KMS-11 (cell line): ENCODE measurements at regions not wholly inside any gene's neighbourhood (a gene's known extent, or its start where the extent isn't known, plus 50 kb on each side); places are given as distances from the start of the nearest gene placed in this dataset.

Source experiments
- H2AFZ ChIP-seq: fragments of 200-600 bp; sonication (generic); 2 replicates; pipeline ENCODE4 v1.6.1; 2016; ENCODE audit warnings: antibody characterized with exemption, mixed run types, low read depth
- H3K27ac ChIP-seq: fragments of 200-600 bp; sonication (generic); 2 replicates; pipeline ENCODE4 v1.6.1; 2016; ENCODE audit warnings: mild to moderate bottlenecking, mixed run types
- H3K27me3 ChIP-seq: fragments of 200-600 bp; sonication (generic); 2 replicates; pipeline ENCODE4 v1.6.1; 2017; ENCODE audit warnings: mild to moderate bottlenecking, low read depth, mixed run types, moderate library complexity; ENCODE audit not compliant: insufficient read depth
- H3K36me3 ChIP-seq: fragments of 200-600 bp; sonication (generic); 2 replicates; pipeline ENCODE4 v1.6.1; 2017; ENCODE audit warnings: mild to moderate bottlenecking, mixed run types; ENCODE audit not compliant: insufficient read depth
- H3K4me1 ChIP-seq: fragments of 200-600 bp; sonication (generic); 2 replicates; pipeline ENCODE4 v1.6.1; 2016; ENCODE audit warnings: mild to moderate bottlenecking, low read depth, mixed run types; ENCODE audit not compliant: poor library complexity, severe bottlenecking
- H3K4me2 ChIP-seq: fragments of 200-600 bp; sonication (generic); 2 replicates; pipeline ENCODE4 v1.7.0; 2016; ENCODE audit warnings: mild to moderate bottlenecking, mixed run types
- H3K4me3 ChIP-seq: fragments of 200-600 bp; sonication (generic); IDR thresholded peaks from 2 replicates; pipeline ENCODE4 v1.6.1; 2017; ENCODE audit warnings: low read depth, low read length, mixed read lengths; ENCODE audit not compliant: insufficient read depth
- H3K79me2 ChIP-seq: fragments of 200-600 bp; sonication (generic); 2 replicates; pipeline ENCODE4 v1.6.1; 2016; ENCODE audit warnings: low read depth, mixed run types; ENCODE audit not compliant: insufficient read depth
- H3K9ac ChIP-seq: fragments of 200-600 bp; sonication (generic); 2 replicates; pipeline ENCODE4 v1.6.1; 2016; ENCODE audit warnings: mild to moderate bottlenecking, mixed run types
- H4K20me1 ChIP-seq: fragments of 200-600 bp; sonication (generic); 2 replicates; pipeline ENCODE4 v1.6.1; 2016; ENCODE audit warnings: mild to moderate bottlenecking, mixed run types; ENCODE audit not compliant: insufficient read depth
- TF ChIP-seq, protein P1 (sequence below): fragments of 200-600 bp; sonication (generic); conservative IDR thresholded peaks from 2 replicates; pipeline ENCODE4 v1.6.1; 2017; ENCODE audit warnings: low read depth, mild to moderate bottlenecking, antibody characterized with exemption, low read length, moderate library complexity, mixed read lengths

GRCh38 chr7:155401231-155401630, 56.7 kb upstream of the EN2 start:
- Histone ChIP-seq H3K27ac (no peak overlapping the region), H3K4me2 (no peak overlapping the region), H2AFZ (no peak overlapping the region), H3K36me3 (no peaks in the 10 kb centered on the region), H3K27me3 (peaks cover 71% of the 10 kb centered on the region), H3K4me1 (no peaks in the 10 kb centered on the region), H3K79me2 (no peaks in the 10 kb centered on the region), H4K20me1 (no peaks in the 10 kb centered on the region), H3K9ac (no peak overlapping the region), H3K4me3 (no peak overlapping the region)
- TF ChIP-seq, protein P1, sequence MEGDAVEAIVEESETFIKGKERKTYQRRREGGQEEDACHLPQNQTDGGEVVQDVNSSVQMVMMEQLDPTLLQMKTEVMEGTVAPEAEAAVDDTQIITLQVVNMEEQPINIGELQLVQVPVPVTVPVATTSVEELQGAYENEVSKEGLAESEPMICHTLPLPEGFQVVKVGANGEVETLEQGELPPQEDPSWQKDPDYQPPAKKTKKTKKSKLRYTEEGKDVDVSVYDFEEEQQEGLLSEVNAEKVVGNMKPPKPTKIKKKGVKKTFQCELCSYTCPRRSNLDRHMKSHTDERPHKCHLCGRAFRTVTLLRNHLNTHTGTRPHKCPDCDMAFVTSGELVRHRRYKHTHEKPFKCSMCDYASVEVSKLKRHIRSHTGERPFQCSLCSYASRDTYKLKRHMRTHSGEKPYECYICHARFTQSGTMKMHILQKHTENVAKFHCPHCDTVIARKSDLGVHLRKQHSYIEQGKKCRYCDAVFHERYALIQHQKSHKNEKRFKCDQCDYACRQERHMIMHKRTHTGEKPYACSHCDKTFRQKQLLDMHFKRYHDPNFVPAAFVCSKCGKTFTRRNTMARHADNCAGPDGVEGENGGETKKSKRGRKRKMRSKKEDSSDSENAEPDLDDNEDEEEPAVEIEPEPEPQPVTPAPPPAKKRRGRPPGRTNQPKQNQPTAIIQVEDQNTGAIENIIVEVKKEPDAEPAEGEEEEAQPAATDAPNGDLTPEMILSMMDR, result no peak

GRCh38 chr7:155401884-155402283, 56.0 kb upstream of the EN2 start:
- H4K20me1 ChIP-seq, result no peaks in the 10 kb centered on the region
- no peaks in the 10 kb centered on the region for H3K36me3 ChIP-seq

DNA sequence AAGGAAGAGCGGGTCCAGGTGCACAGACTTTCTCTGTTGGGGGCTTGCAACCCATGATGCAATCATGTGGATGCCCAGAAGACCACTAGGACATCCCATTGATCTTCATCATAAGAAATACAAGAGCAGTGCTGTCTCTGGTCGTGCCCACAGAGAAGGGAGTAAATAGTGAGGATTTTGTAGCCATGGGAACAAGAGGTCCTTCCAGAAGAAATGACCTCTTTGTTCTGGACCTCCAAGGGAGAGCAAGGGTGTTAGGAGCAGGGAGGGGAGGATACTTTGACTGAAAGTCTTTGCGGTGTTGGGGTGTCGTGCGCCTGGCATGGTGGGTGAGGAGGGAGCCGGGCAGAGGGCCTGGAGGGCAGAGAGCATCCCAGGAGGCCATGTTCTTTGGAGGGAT, 55.0 kb upstream of the EN2 start:
- H3K27ac ChIP-seq, result no peak overlapping the region
- H3K79me2 ChIP-seq, result no peaks in the 10 kb centered on the region
- TF ChIP-seq, protein P1, result no peak
- no peaks in the 10 kb centered on the region for H4K20me1 ChIP-seq
- peaks cover 60% of the 10 kb centered on the region for H3K27me3 ChIP-seq
- H3K9ac ChIP-seq, result no peak overlapping the region
- H3K4me1 ChIP-seq, result no peaks in the 10 kb centered on the region
- H3K4me3 ChIP-seq, result no peak overlapping the region
- no peaks in the 10 kb centered on the region for H3K36me3 ChIP-seq
- H3K4me2 ChIP-seq, result no peak overlapping the region
- H2AFZ ChIP-seq, result no peak overlapping the region

More at GRCh38 chr7:155401884-155402283, 56.0 kb upstream of the EN2 start:
- Histone ChIP-seq H3K9ac (no peak overlapping the region), H3K27me3 (peaks cover 65% of the 10 kb centered on the region), H3K4me1 (no peaks in the 10 kb centered on the region), H2AFZ (no peak overlapping the region), H3K4me2 (no peak overlapping the region), H3K27ac (no peak overlapping the region), H3K4me3 (no peak overlapping the region), H3K79me2 (no peaks in the 10 kb centered on the region)
- TF ChIP-seq, protein P1, result no peak

DNA sequence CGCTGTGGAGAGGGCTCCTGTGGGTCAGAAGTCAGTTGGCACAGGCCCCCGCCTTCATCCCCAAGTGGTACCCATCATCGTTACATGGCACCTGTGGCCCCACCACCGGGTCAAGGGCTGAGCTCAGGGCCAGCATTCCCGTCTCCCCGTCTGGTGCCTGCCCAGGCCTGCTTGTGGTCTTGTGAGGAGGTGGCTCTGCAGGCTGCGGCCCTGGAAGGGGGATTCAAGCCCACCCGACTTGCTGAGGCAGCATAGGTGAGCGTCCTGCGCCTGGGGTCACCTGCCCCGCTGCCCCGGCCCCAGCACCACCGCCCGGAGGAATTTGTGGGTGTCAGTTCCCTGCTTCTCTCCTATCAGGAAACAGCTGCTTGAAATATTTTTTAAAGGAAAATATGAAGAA, 53.0 kb upstream of the EN2 start:
- Histone ChIP-seq H3K27ac (no peak overlapping the region), H3K27me3 (peaks cover 57% of the 10 kb centered on the region), H4K20me1 (no peaks in the 10 kb centered on the region), H3K36me3 (no peaks in the 10 kb centered on the region), H3K79me2 (no peaks in the 10 kb centered on the region), H3K4me3 (no peak overlapping the region), H3K4me1 (no peaks in the 10 kb centered on the region), H3K9ac (no peak overlapping the region), H2AFZ (no peak overlapping the region), H3K4me2 (no peak overlapping the region)
- TF ChIP-seq, protein P1, result no peak
